Fibroblast of pulmonary artery (primary cell): ENCODE measurements at regions not wholly inside any gene's neighbourhood (a gene's known extent, or its start where the extent isn't known, plus 50 kb on each side); places are given as distances from the start of the nearest gene placed in this dataset.

Source experiments
- DNase-seq: peaks from one replicate; pipeline ENCODE4 v3.0.0-alpha.2; 2010; ENCODE audit warnings: low read depth
- H3K4me3 ChIP-seq: replicated peaks from 2 replicates; pipeline ENCODE4 v1.5.1; 2011; ENCODE audit warnings: low read depth, mild to moderate bottlenecking, control low read depth, low read length, moderate library complexity
- TF ChIP-seq, protein P1 (sequence below): IDR thresholded peaks from 2 replicates; pipeline ENCODE4 v1.5.1; 2011; ENCODE audit warnings: mild to moderate bottlenecking, control low read depth, low read length, inconsistent platforms; ENCODE audit errors: missing control alignments

DNA sequence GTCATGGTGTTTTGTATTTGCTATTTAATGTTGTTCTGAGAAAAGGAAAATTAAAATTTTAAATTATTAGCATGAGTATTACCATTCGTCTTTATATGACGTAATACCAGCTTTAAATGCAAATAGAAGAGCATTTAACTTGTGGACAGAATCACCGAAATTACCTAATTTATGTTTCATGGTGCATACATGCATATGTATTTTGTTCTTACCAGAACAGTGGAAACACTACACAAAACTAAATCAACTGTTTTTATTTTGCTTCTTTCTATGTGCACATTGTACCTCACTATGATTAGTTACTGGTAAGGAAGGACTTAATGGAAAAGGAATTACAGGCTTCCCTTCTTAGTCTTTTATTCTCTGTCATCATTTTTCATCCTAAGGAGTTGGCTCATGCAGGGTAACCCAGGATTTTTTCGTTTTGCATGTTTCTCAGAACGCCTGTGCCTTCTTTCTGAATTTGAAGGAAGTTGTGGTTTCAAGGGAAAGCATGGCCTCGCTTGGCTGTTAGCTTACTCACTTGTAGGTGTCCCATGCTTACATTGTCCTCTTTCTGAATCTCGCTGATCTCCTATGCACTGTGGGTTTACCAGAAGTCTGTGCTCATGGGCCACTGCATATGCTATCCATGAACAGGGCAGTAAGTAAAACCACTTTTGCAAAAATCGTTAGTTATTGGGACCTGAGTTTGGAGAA, 300.0 kb upstream of the PUDP start:
- TF ChIP-seq, protein P1, sequence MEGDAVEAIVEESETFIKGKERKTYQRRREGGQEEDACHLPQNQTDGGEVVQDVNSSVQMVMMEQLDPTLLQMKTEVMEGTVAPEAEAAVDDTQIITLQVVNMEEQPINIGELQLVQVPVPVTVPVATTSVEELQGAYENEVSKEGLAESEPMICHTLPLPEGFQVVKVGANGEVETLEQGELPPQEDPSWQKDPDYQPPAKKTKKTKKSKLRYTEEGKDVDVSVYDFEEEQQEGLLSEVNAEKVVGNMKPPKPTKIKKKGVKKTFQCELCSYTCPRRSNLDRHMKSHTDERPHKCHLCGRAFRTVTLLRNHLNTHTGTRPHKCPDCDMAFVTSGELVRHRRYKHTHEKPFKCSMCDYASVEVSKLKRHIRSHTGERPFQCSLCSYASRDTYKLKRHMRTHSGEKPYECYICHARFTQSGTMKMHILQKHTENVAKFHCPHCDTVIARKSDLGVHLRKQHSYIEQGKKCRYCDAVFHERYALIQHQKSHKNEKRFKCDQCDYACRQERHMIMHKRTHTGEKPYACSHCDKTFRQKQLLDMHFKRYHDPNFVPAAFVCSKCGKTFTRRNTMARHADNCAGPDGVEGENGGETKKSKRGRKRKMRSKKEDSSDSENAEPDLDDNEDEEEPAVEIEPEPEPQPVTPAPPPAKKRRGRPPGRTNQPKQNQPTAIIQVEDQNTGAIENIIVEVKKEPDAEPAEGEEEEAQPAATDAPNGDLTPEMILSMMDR = no peak
- no peak overlapping the region for H3K4me3 ChIP-seq
- no peak for DNase-seq

DNA sequence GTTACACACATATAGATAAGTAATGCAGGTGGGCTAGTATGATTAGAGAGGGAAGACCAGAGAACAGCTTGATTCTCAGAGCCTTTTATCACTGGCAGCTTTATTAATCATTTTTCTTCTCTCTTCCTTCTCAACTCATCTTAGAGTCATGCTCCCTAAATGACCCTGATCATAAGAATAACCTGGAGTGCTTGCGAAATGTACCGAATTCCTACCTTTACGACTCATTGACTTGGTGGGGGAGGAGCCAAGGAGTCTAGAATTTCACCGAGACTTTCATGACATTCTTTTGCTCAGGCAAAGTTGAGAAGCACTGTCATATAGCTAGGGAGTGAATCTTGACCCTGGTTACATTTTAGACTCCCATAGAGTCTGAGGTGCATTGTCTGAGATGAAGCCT, 298.9 kb upstream of the PUDP start:
- H3K4me3 ChIP-seq = no peak overlapping the region
- no peak for DNase-seq
- TF ChIP-seq, protein P1 = no peak

DNA sequence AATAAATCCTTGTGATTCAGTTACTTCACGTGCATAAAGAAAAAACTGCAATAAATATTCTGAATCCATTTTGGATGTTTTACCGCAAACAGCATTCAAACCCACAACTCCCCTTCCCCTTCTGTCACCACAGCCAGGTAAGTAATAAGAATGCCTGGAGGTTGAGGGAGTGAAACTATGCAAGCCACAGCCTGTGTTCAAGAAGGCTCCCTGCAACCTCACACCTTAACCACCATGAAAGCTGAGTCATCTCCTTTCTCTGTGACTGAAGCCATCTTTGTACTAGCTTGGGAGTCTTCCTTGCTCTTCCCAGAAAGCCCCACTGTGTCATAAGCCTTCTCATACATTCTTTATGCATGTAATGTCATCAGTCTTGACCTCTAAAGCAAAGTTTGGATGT, 297.0 kb upstream of the PUDP start:
- no peak for DNase-seq
- TF ChIP-seq, protein P1 = no peak
- H3K4me3 ChIP-seq = no peak overlapping the region

DNA sequence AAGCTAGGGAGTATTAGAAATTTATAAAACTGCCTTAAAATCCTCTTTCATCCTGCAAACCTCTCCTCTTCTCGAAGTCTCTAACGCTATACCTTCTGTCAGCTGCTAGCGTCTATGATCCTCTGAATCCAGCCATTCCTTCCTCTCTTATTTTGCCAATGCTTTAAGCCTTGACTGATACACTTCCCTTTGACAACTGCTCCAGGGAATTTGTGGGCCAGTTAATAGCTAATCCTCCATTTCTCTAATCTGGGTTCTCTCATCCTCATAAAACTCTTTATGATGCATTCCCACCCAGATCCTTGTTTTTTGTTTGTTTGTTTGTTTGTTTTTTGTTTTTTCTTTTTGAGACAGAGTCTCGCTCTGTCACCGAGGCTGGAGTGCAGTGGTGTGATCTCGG, 293.6 kb upstream of the PUDP start:
- TF ChIP-seq, protein P1 = no peak
- no peak for DNase-seq
- H3K4me3 ChIP-seq = no peak overlapping the region

DNA sequence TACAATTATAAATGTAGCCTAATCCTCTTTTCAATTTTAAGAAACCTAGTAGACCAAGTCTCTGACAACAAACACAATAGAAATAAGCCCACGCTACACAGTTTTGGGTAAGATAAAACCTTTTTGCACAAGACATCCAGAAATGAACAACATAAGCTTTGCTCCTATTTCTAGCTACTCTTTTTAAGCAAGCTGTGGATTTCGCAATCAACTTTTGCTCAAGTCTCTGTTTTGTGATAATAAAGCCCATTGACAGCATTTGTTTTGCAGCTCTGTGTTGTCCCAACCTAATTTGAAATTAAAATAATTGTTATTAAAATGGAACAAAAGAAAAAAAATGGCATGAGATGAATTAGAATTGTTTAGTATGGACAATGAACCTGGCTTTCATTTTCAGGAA, 287.9 kb upstream of the PUDP start:
- TF ChIP-seq, protein P1 = no peak
- DNase-seq = peak; percentile 0
- no peak overlapping the region for H3K4me3 ChIP-seq

- DNase-seq = no peak
- no peak overlapping the region for H3K4me3 ChIP-seq
- TF ChIP-seq, protein P1 = no peak
Observed at GRCh38 chrX:7432901-7433300, 284.9 kb upstream of the PUDP start.

DNA sequence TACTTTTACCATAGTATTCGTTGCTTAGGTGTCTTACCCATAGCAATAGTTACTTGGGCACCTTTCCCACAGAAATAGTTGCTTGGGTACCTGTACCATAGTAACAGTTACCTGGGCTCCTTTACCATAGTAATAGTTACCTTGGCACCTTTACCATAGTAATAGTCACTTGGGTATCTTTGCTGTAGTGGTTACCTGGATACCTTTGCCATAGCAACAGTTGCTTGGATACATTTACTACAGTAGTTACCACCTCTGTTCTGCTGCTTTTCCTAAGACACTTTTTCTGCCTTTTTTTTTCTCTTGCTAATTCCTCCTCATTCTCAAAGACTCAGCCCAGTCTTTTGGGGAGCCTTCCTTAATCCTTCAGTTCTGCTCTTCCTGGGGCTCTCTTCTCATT, 272.8 kb upstream of the PUDP start:
- no peak for DNase-seq
- TF ChIP-seq, protein P1 = no peak
- H3K4me3 ChIP-seq = no peak overlapping the region
